ENCODE measurements at regions not wholly inside any gene's neighbourhood (a gene's known extent, or its start where the extent isn't known, plus 50 kb on each side); places are given as distances from the start of the nearest gene placed in this dataset.

- TF ChIP-seq, protein P1, sequence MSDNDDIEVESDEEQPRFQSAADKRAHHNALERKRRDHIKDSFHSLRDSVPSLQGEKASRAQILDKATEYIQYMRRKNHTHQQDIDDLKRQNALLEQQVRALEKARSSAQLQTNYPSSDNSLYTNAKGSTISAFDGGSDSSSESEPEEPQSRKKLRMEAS (CRISPR knock-in tag; IDR thresholded peaks at IDR 0.05) = no peak
- no peak for TF ChIP-seq HNRNPH1 (optimal IDR thresholded peaks at IDR 0.05; ENCODE audit: low read depth, low read length)
- no peak for TF ChIP-seq CTCF (IDR thresholded peaks at IDR 0.05 in 2 of 3, conservative IDR thresholded peaks at IDR 0.05 in 1 of 3; ENCODE audit: insufficient read depth in 2 of 3, low read depth in 1 of 3, low read length in 3 of 3)
- TF ChIP-seq, protein P2, sequence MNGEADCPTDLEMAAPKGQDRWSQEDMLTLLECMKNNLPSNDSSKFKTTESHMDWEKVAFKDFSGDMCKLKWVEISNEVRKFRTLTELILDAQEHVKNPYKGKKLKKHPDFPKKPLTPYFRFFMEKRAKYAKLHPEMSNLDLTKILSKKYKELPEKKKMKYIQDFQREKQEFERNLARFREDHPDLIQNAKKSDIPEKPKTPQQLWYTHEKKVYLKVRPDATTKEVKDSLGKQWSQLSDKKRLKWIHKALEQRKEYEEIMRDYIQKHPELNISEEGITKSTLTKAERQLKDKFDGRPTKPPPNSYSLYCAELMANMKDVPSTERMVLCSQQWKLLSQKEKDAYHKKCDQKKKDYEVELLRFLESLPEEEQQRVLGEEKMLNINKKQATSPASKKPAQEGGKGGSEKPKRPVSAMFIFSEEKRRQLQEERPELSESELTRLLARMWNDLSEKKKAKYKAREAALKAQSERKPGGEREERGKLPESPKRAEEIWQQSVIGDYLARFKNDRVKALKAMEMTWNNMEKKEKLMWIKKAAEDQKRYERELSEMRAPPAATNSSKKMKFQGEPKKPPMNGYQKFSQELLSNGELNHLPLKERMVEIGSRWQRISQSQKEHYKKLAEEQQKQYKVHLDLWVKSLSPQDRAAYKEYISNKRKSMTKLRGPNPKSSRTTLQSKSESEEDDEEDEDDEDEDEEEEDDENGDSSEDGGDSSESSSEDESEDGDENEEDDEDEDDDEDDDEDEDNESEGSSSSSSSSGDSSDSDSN (IDR thresholded peaks at IDR 0.05; ENCODE audit: borderline replicate concordance in 1 of 2, low read depth in 2 of 2, low read length in 2 of 2) = no peak
- TF ChIP-seq NFIC (IDR thresholded peaks at IDR 0.05) = no peak
- TF ChIP-seq POLR2A (conservative IDR thresholded peaks at IDR 0.05) = no peak
- TF ChIP-seq ZNF384 (IDR thresholded peaks at IDR 0.05; ENCODE audit: low read depth, low read length) = no peak
- TF ChIP-seq DDX20 (tag; IDR thresholded peaks at IDR 0.05; ENCODE audit: low read depth) = no peak
- TF ChIP-seq, protein P3, sequence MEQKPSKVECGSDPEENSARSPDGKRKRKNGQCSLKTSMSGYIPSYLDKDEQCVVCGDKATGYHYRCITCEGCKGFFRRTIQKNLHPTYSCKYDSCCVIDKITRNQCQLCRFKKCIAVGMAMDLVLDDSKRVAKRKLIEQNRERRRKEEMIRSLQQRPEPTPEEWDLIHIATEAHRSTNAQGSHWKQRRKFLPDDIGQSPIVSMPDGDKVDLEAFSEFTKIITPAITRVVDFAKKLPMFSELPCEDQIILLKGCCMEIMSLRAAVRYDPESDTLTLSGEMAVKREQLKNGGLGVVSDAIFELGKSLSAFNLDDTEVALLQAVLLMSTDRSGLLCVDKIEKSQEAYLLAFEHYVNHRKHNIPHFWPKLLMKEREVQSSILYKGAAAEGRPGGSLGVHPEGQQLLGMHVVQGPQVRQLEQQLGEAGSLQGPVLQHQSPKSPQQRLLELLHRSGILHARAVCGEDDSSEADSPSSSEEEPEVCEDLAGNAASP (IDR thresholded peaks at IDR 0.05) = no peak
Observed at GRCh38 chr5:82424211-82424610, 146.1 kb upstream of the RPS23 start.
